Activated CD4-positive, alpha-beta T cell treated with anti-CD3 and anti-CD28 coated beads, Interleukin-2, Interleukin-4, amounts not matched to agents 100 ng/mL and 50 ng/mL, durations not matched to agents 16 hours and 8 hours (primary cell): ENCODE measurements at regions not wholly inside any gene's neighbourhood (a gene's known extent, or its start where the extent isn't known, plus 50 kb on each side); places are given as distances from the start of the nearest gene placed in this dataset.
"Not testable (repeated sequence)": the region's sequence is repeated elsewhere in the genome, so short reads cannot be mapped to it uniquely, and the experiment has no call there.

Source experiments
- DNase-seq: peaks from one replicate; pipeline ENCODE4 v3.0.0-alpha.2; 2020; ENCODE audit warnings: low spot score

GRCh38 chr2:145750612-145751011 lies 1230.7 kb upstream of the ZEB2 start:
- DNase-seq: no peak

- no peak for DNase-seq
Observed at GRCh38 chr2:145750144-145750543, 1230.2 kb upstream of the ZEB2 start.

GRCh38 chr2:145749556-145749955 lies 1229.6 kb upstream of the ZEB2 start:
- no peak for DNase-seq

GRCh38 chr2:145748927-145749326 lies 1229.0 kb upstream of the ZEB2 start:
- peak; percentile 66 for DNase-seq

- peak; percentile 15 for DNase-seq
Observed at GRCh38 chr2:145747715-145748114, 1227.8 kb upstream of the ZEB2 start.

GRCh38 chr2:145745387-145745721 lies 1225.4 kb upstream of the ZEB2 start:
- not testable (repeated sequence) for DNase-seq

- DNase-seq: peak; percentile 78
Observed at GRCh38 chr2:145744541-145745386, 1224.8 kb upstream of the ZEB2 start.

- no peak for DNase-seq
Observed at GRCh38 chr2:145743011-145743410, 1223.1 kb upstream of the ZEB2 start.

- DNase-seq: no peak
Observed at GRCh38 chr2:145741636-145742035, 1221.7 kb upstream of the ZEB2 start.

GRCh38 chr2:145741181-145741580 lies 1221.3 kb upstream of the ZEB2 start:
- no peak for DNase-seq

- DNase-seq: peak; percentile 17
Observed at GRCh38 chr2:145740302-145740701, 1220.4 kb upstream of the ZEB2 start.

- peak; percentile 11 for DNase-seq
Observed at GRCh38 chr2:145739681-145740080, 1219.8 kb upstream of the ZEB2 start.

GRCh38 chr2:145736871-145737270 lies 1217.0 kb upstream of the ZEB2 start:
- no peak for DNase-seq

GRCh38 chr2:145731467-145731866 lies 1211.5 kb upstream of the ZEB2 start:
- no peak for DNase-seq

GRCh38 chr2:145729993-145730770 lies 1210.3 kb upstream of the ZEB2 start:
- no peak for DNase-seq

GRCh38 chr2:145729481-145729880 lies 1209.6 kb upstream of the ZEB2 start:
- no peak for DNase-seq

GRCh38 chr2:145728511-145728910 lies 1208.6 kb upstream of the ZEB2 start:
- DNase-seq: no peak

- no peak for DNase-seq
Observed at GRCh38 chr2:145725876-145726275, 1206.0 kb upstream of the ZEB2 start.

GRCh38 chr2:145724311-145724898 lies 1204.5 kb upstream of the ZEB2 start:
- no peak for DNase-seq

- DNase-seq: peak; percentile 12
Observed at GRCh38 chr2:145723872-145724271, 1204.0 kb upstream of the ZEB2 start.

GRCh38 chr2:145721681-145722080 lies 1201.8 kb upstream of the ZEB2 start:
- no peak for DNase-seq

- no peak for DNase-seq
Observed at GRCh38 chr2:145715601-145716000, 1195.7 kb upstream of the ZEB2 start.

GRCh38 chr2:145710303-145710702 lies 1190.4 kb upstream of the ZEB2 start:
- DNase-seq: no peak
